Kidney epithelial cell (primary cell): ENCODE measurements at regions not wholly inside any gene's neighbourhood (a gene's known extent, or its start where the extent isn't known, plus 50 kb on each side); places are given as distances from the start of the nearest gene placed in this dataset.

Experiments used
- DNase-seq: peaks from one replicate; pipeline ENCODE4 v3.0.0-alpha.2; 2010; ENCODE audit warnings: low read depth
- H3K27me3 ChIP-seq: 2 replicates; pipeline ENCODE4 v1.6.0; 2011; ENCODE audit warnings: low read length; ENCODE audit not compliant: control insufficient read depth, insufficient read depth
- H3K36me3 ChIP-seq: 2 replicates; pipeline ENCODE4 v1.5.1; 2011; ENCODE audit warnings: low read length; ENCODE audit not compliant: control insufficient read depth, insufficient read depth
- H3K4me3 ChIP-seq: 2 replicates; pipeline ENCODE4 v1.5.1; 2011; ENCODE audit warnings: low read depth, mild to moderate bottlenecking, control low read depth, low read length
- TF ChIP-seq, protein P1 (sequence below): IDR thresholded peaks from 2 replicates; pipeline ENCODE4 v1.5.1; 2011; ENCODE audit warnings: mild to moderate bottlenecking, moderate library complexity, low read length, control low read depth, inconsistent platforms; ENCODE audit not compliant: insufficient read depth, poor library complexity, severe bottlenecking

GRCh38 chr16:59195242-59195641 lies 461.1 kb upstream of the GOT2 start:
- TF ChIP-seq, protein P1, sequence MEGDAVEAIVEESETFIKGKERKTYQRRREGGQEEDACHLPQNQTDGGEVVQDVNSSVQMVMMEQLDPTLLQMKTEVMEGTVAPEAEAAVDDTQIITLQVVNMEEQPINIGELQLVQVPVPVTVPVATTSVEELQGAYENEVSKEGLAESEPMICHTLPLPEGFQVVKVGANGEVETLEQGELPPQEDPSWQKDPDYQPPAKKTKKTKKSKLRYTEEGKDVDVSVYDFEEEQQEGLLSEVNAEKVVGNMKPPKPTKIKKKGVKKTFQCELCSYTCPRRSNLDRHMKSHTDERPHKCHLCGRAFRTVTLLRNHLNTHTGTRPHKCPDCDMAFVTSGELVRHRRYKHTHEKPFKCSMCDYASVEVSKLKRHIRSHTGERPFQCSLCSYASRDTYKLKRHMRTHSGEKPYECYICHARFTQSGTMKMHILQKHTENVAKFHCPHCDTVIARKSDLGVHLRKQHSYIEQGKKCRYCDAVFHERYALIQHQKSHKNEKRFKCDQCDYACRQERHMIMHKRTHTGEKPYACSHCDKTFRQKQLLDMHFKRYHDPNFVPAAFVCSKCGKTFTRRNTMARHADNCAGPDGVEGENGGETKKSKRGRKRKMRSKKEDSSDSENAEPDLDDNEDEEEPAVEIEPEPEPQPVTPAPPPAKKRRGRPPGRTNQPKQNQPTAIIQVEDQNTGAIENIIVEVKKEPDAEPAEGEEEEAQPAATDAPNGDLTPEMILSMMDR, result no peak
- H3K36me3 ChIP-seq, result no peaks in the 10 kb centered on the region
- no peaks in the 10 kb centered on the region for H3K27me3 ChIP-seq
- no peak for DNase-seq
- no peak overlapping the region for H3K4me3 ChIP-seq

DNA sequence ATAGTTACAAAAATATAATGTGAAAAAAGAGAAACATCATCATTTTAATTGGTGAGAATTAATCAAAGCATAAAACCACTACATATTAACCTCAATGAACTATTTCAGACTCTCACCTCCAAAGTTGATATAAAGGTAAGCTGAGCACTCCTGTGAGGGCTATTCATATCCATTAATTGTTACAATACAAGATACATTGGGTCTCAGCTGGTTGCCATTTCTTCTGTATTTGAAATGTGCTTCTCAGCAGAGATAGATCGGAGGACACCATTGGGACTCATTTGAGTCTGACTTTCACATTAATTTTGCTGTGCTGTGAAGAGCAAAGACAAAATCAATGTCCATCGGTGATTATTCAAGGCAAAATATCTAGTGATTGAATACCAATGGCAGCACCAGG lies 459.5 kb upstream of the GOT2 start:
- TF ChIP-seq, protein P1, result no peak
- H3K4me3 ChIP-seq, result no peak overlapping the region
- H3K27me3 ChIP-seq, result no peaks in the 10 kb centered on the region
- no peak for DNase-seq
- H3K36me3 ChIP-seq, result no peaks in the 10 kb centered on the region

DNA sequence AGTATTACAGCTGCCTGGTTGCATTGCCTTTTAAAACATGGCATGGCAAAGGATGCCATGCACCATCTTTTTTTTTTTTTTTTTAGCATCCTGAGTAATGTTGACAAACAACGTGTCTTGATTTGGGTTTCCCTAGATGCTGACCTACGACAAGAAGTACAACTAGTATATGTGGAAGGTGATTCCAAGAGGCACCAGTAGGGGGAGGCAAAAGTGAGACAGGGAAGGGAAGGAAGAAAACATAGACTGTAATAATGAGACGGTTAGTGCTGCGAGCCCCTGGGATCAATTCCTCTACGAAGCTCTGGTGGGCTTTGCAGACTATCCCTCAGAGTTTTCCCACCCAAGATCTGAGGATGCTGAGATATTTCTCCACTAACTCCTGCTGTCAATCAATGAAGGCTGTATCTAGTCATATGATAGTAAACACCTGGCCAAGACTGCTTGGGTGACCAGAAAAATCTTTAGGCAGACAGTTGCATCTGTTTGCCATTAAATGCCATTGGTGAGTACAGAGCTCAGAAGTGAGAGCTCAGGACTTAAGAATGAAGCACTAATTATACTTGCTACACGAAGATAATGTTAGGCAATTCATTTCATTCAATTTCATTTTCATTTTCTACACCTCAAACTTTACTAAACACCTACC lies 458.6 kb upstream of the GOT2 start:
- TF ChIP-seq, protein P1, result peak; percentile 65
- Histone ChIP-seq H3K36me3 (no peaks in the 10 kb centered on the region), H3K4me3 (no peak overlapping the region), H3K27me3 (no peaks in the 10 kb centered on the region)
- DNase-seq, result no peak

DNA sequence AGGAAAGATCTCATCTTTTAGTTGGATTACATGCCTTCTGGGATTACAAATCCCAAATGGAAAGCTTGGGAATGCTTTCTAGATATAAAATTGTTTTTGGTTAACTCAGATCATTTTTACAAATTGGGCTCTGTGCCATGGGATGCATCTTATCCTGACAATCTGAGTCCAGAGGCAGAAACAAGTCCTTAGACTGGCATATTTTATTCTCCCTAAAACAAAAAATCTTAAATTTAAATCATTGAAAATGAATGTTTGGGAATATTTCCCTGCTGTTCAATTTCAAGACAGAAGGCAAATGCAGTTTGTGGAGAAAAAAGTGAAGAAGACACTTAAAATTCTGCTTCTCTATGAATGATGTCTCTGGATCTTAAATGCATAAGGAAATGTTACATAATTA lies 456.6 kb upstream of the GOT2 start:
- Histone ChIP-seq H3K4me3 (no peak overlapping the region), H3K27me3 (no peaks in the 10 kb centered on the region), H3K36me3 (no peaks in the 10 kb centered on the region)
- TF ChIP-seq, protein P1, result no peak
- DNase-seq, result no peak

- TF ChIP-seq, protein P1, result no peak
- no peaks in the 10 kb centered on the region for H3K36me3 ChIP-seq
- H3K4me3 ChIP-seq, result no peak overlapping the region
- no peak for DNase-seq
- no peaks in the 10 kb centered on the region for H3K27me3 ChIP-seq
Observed at GRCh38 chr16:59188029-59188428, 453.9 kb upstream of the GOT2 start.

- H3K4me3 ChIP-seq, result no peak overlapping the region
- H3K27me3 ChIP-seq, result no peaks in the 10 kb centered on the region
- DNase-seq, result no peak
- H3K36me3 ChIP-seq, result no peaks in the 10 kb centered on the region
- TF ChIP-seq, protein P1, result no peak
Observed at GRCh38 chr16:59181821-59182420, 447.8 kb upstream of the GOT2 start.
